ENCODE measurements at regions not wholly inside any gene's neighbourhood (a gene's known extent, or its start where the extent isn't known, plus 50 kb on each side); places are given as distances from the start of the nearest gene placed in this dataset.

GRCh38 chr14:83019744-83020414 lies 1486.2 kb upstream of the SEL1L start:
- Histone ChIP-seq H3K9me2 (ENCODE audit: insufficient read depth, low read length) (no peaks in the 10 kb centered on the region), H3K9ac (ENCODE audit: low read length) (no peak overlapping the region), H3K4me2 (ENCODE audit: low read length) (no peak overlapping the region), H3K9me3 (ENCODE audit: low read length) (no peaks in the 10 kb centered on the region), H2AFZ (ENCODE audit: low read depth, low read length) (no peak overlapping the region), H3K36me3 (ENCODE audit: insufficient read depth, low read length) (no peaks in the 10 kb centered on the region), H3K79me2 (replicated peaks; ENCODE audit: insufficient read depth, low read length) (no peaks in the 10 kb centered on the region), H3K4me3 (ENCODE audit: low read length) (no peak overlapping the region), H3K27me3 (ENCODE audit: insufficient read depth, low read depth, low read length) (no peaks in the 10 kb centered on the region), H3F3A (ENCODE audit: insufficient read depth, low read length, poor library complexity, severe bottlenecking) (no peaks in the 10 kb centered on the region), H3K27ac (ENCODE audit: low read length) (no peak overlapping the region), H4K20me1 (ENCODE audit: insufficient read depth) (no peaks in the 10 kb centered on the region)
- TF ChIP-seq REST (IDR thresholded peaks at IDR 0.05; ENCODE audit: borderline replicate concordance) (no peak), EP300 (conservative IDR thresholded peaks at IDR 0.05; ENCODE audit: poor library complexity, severe bottlenecking) (no peak), EZH2 (IDR thresholded peaks at IDR 0.05; ENCODE audit: borderline replicate concordance, insufficient read depth, low read length, poor library complexity, severe bottlenecking) (no peak), MXI1 (conservative IDR thresholded peaks at IDR 0.05; ENCODE audit: poor library complexity, severe bottlenecking) (no peak), SMC3 (conservative IDR thresholded peaks at IDR 0.05; ENCODE audit: poor library complexity) (no peak), TAF1 (IDR thresholded peaks at IDR 0.05; ENCODE audit: low read depth) (no peak), RAD21 (conservative IDR thresholded peaks at IDR 0.05) (no peak), POLR2AphosphoS5 (IDR thresholded peaks at IDR 0.05) (no peak)
- TF ChIP-seq, protein P1, sequence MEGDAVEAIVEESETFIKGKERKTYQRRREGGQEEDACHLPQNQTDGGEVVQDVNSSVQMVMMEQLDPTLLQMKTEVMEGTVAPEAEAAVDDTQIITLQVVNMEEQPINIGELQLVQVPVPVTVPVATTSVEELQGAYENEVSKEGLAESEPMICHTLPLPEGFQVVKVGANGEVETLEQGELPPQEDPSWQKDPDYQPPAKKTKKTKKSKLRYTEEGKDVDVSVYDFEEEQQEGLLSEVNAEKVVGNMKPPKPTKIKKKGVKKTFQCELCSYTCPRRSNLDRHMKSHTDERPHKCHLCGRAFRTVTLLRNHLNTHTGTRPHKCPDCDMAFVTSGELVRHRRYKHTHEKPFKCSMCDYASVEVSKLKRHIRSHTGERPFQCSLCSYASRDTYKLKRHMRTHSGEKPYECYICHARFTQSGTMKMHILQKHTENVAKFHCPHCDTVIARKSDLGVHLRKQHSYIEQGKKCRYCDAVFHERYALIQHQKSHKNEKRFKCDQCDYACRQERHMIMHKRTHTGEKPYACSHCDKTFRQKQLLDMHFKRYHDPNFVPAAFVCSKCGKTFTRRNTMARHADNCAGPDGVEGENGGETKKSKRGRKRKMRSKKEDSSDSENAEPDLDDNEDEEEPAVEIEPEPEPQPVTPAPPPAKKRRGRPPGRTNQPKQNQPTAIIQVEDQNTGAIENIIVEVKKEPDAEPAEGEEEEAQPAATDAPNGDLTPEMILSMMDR (IDR thresholded peaks at IDR 0.05; ENCODE audit: poor library complexity, severe bottlenecking) = no peak

DNA sequence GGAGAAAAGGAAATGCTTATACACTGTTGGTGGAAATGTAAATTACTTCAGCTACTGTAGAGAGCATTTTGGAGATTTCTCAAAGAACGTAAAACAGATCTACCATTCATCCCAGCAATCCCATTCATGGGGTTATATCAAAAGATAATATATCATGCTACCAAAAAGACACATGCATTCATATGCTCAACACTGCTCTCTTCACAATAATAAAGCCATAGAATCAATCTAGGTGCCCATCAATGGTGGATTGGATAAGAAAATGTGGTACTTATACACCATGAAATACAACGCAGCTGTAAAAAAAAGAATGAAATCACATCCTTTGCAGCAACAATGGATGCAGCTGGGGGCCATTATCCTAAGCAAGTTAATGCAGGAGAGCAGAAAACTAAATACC lies 1487.7 kb upstream of the SEL1L start:
- Histone ChIP-seq H3K4me2 (ENCODE audit: low read length) (no peak overlapping the region), H3F3A (ENCODE audit: insufficient read depth, low read length, poor library complexity, severe bottlenecking) (no peaks in the 10 kb centered on the region), H2AFZ (ENCODE audit: low read depth, low read length) (no peak overlapping the region), H3K9me3 (ENCODE audit: low read length) (no peaks in the 10 kb centered on the region), H3K27me3 (ENCODE audit: insufficient read depth, low read depth, low read length) (no peaks in the 10 kb centered on the region), H4K20me1 (ENCODE audit: insufficient read depth) (no peaks in the 10 kb centered on the region), H3K27ac (ENCODE audit: low read length) (no peak overlapping the region), H3K4me3 (ENCODE audit: low read length) (no peak overlapping the region), H3K9ac (ENCODE audit: low read length) (no peak overlapping the region), H3K9me2 (ENCODE audit: insufficient read depth, low read length) (no peaks in the 10 kb centered on the region), H3K36me3 (ENCODE audit: insufficient read depth, low read length) (no peaks in the 10 kb centered on the region), H3K79me2 (replicated peaks; ENCODE audit: insufficient read depth, low read length) (no peaks in the 10 kb centered on the region)
- TF ChIP-seq EZH2 (IDR thresholded peaks at IDR 0.05; ENCODE audit: borderline replicate concordance, insufficient read depth, low read length, poor library complexity, severe bottlenecking) (no peak), REST (IDR thresholded peaks at IDR 0.05; ENCODE audit: borderline replicate concordance) (no peak), RAD21 (conservative IDR thresholded peaks at IDR 0.05) (no peak), POLR2AphosphoS5 (IDR thresholded peaks at IDR 0.05) (no peak), MXI1 (conservative IDR thresholded peaks at IDR 0.05; ENCODE audit: poor library complexity, severe bottlenecking) (no peak), SMC3 (conservative IDR thresholded peaks at IDR 0.05; ENCODE audit: poor library complexity) (no peak), EP300 (conservative IDR thresholded peaks at IDR 0.05; ENCODE audit: poor library complexity, severe bottlenecking) (no peak)
- TF ChIP-seq, protein P1 (IDR thresholded peaks at IDR 0.05; ENCODE audit: poor library complexity, severe bottlenecking) = no peak
